Kidney epithelial cell (primary cell): ENCODE measurements at regions not wholly inside any gene's neighbourhood (a gene's known extent, or its start where the extent isn't known, plus 50 kb on each side); places are given as distances from the start of the nearest gene placed in this dataset.

Experiments
- DNase-seq: peaks from one replicate; pipeline ENCODE4 v3.0.0-alpha.2; 2010; ENCODE audit warnings: low read depth
- H3K27me3 ChIP-seq: 2 replicates; pipeline ENCODE4 v1.6.0; 2011; ENCODE audit warnings: low read length; ENCODE audit not compliant: control insufficient read depth, insufficient read depth
- H3K36me3 ChIP-seq: 2 replicates; pipeline ENCODE4 v1.5.1; 2011; ENCODE audit warnings: low read length; ENCODE audit not compliant: control insufficient read depth, insufficient read depth
- H3K4me3 ChIP-seq: 2 replicates; pipeline ENCODE4 v1.5.1; 2011; ENCODE audit warnings: low read depth, mild to moderate bottlenecking, control low read depth, low read length
- TF ChIP-seq, protein P1 (sequence below): IDR thresholded peaks from 2 replicates; pipeline ENCODE4 v1.5.1; 2011; ENCODE audit warnings: mild to moderate bottlenecking, moderate library complexity, low read length, control low read depth, inconsistent platforms; ENCODE audit not compliant: insufficient read depth, poor library complexity, severe bottlenecking

DNA sequence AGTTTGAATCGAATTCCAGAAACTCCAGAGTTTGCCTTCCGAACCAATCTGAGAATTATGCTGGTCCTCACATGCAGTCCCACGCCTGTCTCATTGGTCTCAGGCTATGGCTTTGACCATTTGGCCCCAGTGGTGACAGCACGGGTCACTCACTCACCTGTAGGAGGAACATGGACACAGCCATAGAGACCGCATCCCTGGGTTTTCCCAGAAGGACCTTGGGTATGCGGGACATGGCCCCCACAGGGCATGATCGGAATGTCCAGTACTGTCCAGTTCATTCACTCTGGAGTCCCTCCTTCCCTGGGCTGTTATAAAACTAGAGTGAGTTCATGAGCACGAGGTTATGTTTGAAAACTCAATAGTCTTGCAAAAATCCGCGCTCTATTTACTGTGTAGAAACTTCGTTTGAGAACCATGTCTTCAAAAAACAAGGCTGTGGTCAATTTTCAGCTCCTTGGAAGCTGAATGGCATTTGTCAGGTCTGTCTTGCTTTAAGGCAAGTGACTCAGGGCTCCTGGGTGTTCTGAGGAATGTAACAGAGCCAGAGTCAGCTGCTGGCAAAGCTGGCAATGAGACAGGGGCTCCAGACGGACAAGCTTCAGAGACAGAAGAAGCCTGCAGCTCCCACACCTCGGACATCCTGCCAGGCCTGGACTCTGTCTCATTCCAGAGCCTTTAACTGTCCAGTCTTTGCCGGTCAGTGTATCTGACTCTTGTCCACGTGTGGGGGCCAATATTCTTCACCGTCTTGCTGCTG is 86.7 kb upstream of the TMEM18 start:
- Histone ChIP-seq H3K36me3 (no peaks in the 10 kb centered on the region), H3K4me3 (no peak overlapping the region), H3K27me3 (no peaks in the 10 kb centered on the region)
- TF ChIP-seq, protein P1, sequence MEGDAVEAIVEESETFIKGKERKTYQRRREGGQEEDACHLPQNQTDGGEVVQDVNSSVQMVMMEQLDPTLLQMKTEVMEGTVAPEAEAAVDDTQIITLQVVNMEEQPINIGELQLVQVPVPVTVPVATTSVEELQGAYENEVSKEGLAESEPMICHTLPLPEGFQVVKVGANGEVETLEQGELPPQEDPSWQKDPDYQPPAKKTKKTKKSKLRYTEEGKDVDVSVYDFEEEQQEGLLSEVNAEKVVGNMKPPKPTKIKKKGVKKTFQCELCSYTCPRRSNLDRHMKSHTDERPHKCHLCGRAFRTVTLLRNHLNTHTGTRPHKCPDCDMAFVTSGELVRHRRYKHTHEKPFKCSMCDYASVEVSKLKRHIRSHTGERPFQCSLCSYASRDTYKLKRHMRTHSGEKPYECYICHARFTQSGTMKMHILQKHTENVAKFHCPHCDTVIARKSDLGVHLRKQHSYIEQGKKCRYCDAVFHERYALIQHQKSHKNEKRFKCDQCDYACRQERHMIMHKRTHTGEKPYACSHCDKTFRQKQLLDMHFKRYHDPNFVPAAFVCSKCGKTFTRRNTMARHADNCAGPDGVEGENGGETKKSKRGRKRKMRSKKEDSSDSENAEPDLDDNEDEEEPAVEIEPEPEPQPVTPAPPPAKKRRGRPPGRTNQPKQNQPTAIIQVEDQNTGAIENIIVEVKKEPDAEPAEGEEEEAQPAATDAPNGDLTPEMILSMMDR, result no peak
- no peak for DNase-seq

DNA sequence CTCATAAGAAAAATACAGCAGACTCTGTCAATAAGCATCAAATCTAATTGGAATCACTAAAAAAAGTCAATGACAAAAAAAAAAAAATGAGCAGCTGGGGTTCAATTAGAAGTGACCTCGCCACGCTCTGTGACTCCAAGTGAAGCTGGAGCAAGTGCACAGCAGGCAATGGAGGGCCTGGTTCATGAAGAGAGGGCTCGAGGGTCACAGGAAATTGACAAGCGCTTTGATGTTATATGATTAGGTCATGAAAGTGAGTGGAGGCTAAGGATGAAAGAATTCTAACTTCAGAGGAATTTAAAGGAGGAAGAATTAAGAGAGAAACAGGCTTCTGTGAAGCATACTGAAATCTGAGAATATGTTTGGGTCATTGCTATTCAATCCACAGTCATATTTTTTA is 85.4 kb upstream of the TMEM18 start:
- no peaks in the 10 kb centered on the region for H3K36me3 ChIP-seq
- no peak for DNase-seq
- no peak overlapping the region for H3K4me3 ChIP-seq
- H3K27me3 ChIP-seq, result no peaks in the 10 kb centered on the region
- TF ChIP-seq, protein P1, result no peak

DNA sequence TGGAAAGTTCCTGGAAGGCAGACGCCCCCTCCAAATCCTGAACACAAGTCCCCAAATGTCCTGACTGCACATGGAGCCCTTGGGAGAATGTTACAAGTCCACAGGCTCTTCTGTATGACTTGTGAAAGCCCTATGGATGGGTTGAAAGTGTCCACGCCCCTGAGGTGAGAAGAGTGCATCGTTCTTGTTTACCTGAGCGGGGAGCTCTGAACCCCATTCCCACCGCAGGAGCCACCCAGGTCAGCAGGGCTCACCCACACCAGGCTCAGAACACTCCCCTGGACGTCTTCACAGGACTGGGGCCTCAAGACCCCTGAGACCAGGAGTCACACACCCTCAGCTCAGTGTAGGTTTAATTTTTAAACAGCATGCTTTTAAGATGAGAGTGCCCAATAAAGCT is 84.2 kb upstream of the TMEM18 start:
- TF ChIP-seq, protein P1, result no peak
- H3K4me3 ChIP-seq, result no peak overlapping the region
- no peak for DNase-seq
- no peaks in the 10 kb centered on the region for H3K27me3 ChIP-seq
- no peaks in the 10 kb centered on the region for H3K36me3 ChIP-seq

DNA sequence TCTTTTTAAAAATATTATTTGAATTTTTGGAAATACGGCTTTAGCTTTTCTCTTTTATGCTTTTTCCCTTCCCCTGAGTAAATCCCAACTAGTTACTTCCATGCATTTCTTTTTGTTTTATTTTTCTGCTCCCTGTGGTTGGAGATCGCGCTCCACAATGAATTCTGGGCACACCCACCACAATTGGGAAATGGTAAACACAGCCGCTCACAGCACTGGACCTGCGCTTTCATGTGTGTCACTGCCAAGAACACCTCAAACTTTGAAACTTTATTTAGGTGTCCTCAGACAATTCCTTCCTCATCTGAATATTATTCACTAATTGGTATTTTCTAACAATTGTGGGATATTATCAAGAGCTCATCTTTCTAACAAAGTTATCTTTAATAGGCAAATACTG is 82.8 kb upstream of the TMEM18 start:
- Histone ChIP-seq H3K27me3 (no peaks in the 10 kb centered on the region), H3K4me3 (no peak overlapping the region), H3K36me3 (no peaks in the 10 kb centered on the region)
- no peak for DNase-seq
- TF ChIP-seq, protein P1, result no peak

DNA sequence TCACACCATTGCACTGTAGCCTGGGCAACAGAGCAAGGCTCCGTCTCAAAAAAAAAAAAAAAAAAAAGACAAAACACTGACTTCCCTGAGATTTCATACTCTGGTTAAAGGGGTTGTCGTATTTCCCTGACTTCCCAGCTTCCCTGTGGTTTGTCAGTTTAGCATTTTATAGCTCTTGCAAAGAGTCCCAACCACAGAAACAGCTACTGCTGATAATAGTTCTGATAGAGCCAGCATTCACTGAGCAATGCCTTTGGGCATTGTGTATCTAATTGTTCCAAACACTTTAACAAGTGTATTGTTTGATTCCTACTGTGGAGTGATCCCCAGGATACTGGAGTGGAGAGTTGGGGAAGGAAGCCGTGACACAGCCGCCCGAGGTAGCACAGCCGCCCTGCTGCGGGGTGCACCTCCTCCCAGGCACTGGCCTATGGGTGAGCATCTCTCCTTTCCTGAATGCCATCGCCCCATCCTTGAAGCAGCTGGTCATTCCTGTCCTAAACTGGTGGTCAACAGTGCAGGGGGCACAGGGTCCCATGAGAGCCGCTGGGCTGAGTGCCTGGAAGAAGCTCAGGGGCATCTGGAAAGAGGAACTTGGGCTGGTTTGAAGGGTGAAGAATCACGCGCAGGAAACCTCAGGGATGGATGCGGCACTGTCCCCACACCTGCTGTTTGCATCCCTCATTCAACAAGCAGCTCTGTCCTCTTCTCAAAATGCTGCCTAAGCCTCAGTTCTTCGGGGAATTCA is 81.0 kb upstream of the TMEM18 start:
- Histone ChIP-seq H3K27me3 (no peaks in the 10 kb centered on the region), H3K36me3 (no peaks in the 10 kb centered on the region), H3K4me3 (no peak overlapping the region)
- no peak for DNase-seq
- TF ChIP-seq, protein P1, result no peak
